ENCODE measurements at regions not wholly inside any gene's neighbourhood (a gene's known extent, or its start where the extent isn't known, plus 50 kb on each side); places are given as distances from the start of the nearest gene placed in this dataset.

DNA sequence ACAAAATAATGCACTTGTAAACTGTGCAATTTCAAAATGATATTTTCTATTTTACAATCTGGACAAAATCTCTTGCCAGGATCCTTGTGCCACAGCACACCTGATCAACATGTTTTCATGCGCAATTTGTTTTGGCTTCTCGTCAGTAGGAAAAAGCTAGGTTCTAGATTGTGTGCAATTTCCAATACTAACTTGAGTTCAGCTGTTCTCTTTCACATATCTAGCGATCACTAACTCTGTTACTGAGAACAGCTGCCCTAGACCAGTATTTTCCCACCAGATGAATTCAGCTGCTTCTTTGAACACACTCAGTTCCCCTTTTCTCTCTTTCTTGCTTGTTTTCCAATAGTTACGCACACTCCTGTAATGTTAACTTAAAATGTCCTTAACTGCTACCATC is 131.2 kb downstream of the MAGEB5 start:
- no peak for TF ChIP-seq EZH2 (IDR thresholded peaks at IDR 0.05; ENCODE audit: borderline replicate concordance)
- TF ChIP-seq, protein P1, sequence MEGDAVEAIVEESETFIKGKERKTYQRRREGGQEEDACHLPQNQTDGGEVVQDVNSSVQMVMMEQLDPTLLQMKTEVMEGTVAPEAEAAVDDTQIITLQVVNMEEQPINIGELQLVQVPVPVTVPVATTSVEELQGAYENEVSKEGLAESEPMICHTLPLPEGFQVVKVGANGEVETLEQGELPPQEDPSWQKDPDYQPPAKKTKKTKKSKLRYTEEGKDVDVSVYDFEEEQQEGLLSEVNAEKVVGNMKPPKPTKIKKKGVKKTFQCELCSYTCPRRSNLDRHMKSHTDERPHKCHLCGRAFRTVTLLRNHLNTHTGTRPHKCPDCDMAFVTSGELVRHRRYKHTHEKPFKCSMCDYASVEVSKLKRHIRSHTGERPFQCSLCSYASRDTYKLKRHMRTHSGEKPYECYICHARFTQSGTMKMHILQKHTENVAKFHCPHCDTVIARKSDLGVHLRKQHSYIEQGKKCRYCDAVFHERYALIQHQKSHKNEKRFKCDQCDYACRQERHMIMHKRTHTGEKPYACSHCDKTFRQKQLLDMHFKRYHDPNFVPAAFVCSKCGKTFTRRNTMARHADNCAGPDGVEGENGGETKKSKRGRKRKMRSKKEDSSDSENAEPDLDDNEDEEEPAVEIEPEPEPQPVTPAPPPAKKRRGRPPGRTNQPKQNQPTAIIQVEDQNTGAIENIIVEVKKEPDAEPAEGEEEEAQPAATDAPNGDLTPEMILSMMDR (IDR thresholded peaks at IDR 0.05; ENCODE audit: poor library complexity): no peak
- TF ChIP-seq EZH2phosphoT487 (IDR thresholded peaks at IDR 0.05; ENCODE audit: low read depth, severe bottlenecking, unreplicated experiment): no peak
